ENCODE measurements at regions not wholly inside any gene's neighbourhood (a gene's known extent, or its start where the extent isn't known, plus 50 kb on each side); places are given as distances from the start of the nearest gene placed in this dataset.

DNA sequence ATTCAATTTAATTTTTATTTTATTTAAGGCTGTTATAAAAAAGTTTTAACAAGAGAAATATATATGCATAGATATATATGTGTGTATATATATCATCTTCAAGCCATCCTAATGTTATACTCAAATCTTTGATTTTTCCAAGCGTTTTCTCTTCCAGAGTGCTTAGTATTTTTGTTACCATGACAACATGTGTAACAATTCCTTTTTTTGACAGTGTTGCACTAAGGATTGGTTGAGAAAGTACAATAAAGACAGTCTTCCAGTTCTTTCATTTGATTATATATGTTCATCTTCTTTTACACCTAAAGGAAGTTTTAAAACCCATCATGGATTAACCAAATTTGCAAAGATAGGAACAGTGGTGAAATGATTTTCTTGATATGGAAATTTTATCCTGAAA, 171.7 kb downstream of the KLF6 start:
- Histone ChIP-seq H3K4me3 (no peak overlapping the region), H3K27me3 (no peaks in the 10 kb centered on the region), H3K27ac (no peak overlapping the region), H3K4me1 (no peaks in the 10 kb centered on the region), H3K9me3 (no peaks in the 10 kb centered on the region), H3K36me3 (ENCODE audit: low read depth, missing control alignments) (no peaks in the 10 kb centered on the region)
- TF ChIP-seq, protein P1, sequence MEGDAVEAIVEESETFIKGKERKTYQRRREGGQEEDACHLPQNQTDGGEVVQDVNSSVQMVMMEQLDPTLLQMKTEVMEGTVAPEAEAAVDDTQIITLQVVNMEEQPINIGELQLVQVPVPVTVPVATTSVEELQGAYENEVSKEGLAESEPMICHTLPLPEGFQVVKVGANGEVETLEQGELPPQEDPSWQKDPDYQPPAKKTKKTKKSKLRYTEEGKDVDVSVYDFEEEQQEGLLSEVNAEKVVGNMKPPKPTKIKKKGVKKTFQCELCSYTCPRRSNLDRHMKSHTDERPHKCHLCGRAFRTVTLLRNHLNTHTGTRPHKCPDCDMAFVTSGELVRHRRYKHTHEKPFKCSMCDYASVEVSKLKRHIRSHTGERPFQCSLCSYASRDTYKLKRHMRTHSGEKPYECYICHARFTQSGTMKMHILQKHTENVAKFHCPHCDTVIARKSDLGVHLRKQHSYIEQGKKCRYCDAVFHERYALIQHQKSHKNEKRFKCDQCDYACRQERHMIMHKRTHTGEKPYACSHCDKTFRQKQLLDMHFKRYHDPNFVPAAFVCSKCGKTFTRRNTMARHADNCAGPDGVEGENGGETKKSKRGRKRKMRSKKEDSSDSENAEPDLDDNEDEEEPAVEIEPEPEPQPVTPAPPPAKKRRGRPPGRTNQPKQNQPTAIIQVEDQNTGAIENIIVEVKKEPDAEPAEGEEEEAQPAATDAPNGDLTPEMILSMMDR (IDR thresholded peaks at IDR 0.05) = no peak
- TF ChIP-seq POLR2A (IDR thresholded peaks at IDR 0.05) = no peak
- 50 to 66% methylated on average over 1 of the region's 1 CpG for WGBS, 2 donors
- no peak for DNase-seq
- intact Hi-C loops (cut with DNase I; ENCODE audit: low total_unique reads) = no loop called here

DNA sequence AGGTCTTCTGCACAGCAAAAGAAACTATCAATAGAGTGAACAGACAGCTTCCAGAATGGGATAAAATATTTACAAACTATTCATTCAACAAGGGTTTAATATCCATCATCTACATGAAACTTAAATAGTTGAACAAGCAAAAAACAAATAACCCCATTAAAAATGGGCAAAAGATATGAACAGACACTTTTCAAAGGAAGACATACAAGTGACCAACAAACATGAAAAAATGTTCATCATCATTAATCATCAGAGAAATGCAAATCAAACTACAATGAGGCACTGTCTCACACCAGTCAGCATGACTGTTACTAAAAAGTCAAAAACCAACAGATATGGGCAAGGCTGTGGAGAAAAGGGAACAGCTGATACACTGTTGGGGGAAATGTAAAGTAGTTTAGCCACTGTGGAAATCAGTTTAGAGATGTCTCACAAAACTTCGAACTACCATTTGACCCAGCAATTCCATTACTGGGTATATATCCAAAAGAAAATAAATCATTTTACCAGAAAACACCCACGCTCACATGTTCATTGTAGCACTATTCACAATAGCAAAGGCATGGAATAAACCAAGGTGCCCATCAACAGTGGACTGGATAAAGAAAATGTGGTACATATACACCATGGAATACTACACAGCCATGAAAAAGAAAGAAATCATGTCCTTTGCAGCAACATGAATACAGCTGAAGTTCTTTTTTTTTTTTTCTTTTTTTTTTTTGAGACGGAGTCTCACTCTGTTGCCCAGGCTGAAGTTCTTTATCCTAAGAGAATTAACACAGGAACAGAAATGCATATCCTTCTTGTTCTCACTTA, 172.6 kb downstream of the KLF6 start:
- H3K4me3 ChIP-seq = no peak overlapping the region
- H3K27ac ChIP-seq = no peak overlapping the region
- H3K36me3 ChIP-seq (ENCODE audit: low read depth, missing control alignments) = no peaks in the 10 kb centered on the region
- DNase-seq = no peak
- no peak for TF ChIP-seq POLR2A (IDR thresholded peaks at IDR 0.05)
- TF ChIP-seq, protein P1 (IDR thresholded peaks at IDR 0.05) = no peak
- intact Hi-C loops (cut with DNase I; ENCODE audit: low total_unique reads) = no loop called here
- 96 to 100% methylated on average over 3 of the region's 3 CpGs for WGBS, 2 donors
- H3K9me3 ChIP-seq = no peaks in the 10 kb centered on the region
- H3K27me3 ChIP-seq = no peaks in the 10 kb centered on the region
- no peaks in the 10 kb centered on the region for H3K4me1 ChIP-seq

DNA sequence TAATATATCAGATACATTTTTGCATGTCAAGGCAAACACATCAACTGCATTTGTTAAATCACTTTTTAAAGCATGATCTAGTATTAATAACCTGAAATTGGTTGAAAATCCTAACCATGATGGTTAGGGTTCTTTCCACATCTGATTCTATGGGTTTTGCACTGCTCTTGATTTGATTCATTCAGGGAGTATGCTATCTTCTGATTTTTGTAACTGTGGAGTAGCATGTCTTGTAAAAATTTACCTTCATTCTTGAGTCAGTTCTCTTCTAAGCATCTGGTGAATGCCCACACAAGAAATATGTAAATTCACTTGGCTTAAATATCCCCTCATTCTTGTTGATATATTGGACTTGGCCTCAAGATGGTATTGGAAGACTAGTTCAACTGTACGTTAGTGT, 178.7 kb downstream of the KLF6 start:
- Histone ChIP-seq H3K4me1 (no peaks in the 10 kb centered on the region), H3K4me3 (no peak overlapping the region), H3K27me3 (no peaks in the 10 kb centered on the region), H3K36me3 (ENCODE audit: low read depth, missing control alignments) (no peaks in the 10 kb centered on the region), H3K9me3 (no peaks in the 10 kb centered on the region), H3K27ac (no peak overlapping the region)
- intact Hi-C loops (cut with DNase I; ENCODE audit: low total_unique reads) = no loop called here
- DNase-seq = no peak
- no peak for TF ChIP-seq POLR2A (IDR thresholded peaks at IDR 0.05)
- TF ChIP-seq, protein P1 (IDR thresholded peaks at IDR 0.05) = no peak
- WGBS, 2 donors = 84 to 96% methylated on average over 1 of the region's 1 CpG

DNA sequence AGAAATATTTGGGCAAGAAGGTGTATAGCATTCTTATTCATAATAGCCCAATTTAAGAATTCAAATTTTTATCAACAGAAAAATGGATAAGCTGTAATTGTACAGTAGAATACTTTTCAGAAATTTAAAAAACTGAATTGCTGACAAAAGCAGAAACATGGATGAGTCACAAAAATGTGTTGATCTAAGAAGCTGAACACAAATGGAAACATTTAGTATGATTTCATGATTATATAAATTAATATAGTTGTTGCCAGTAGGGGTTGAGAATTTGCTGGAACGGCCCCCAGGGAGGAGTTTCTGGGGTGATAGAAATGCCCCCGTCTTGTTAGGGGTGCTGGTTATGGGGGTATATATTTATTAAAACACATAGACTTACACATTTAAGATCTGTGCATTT, 179.1 kb downstream of the KLF6 start:
- no peaks in the 10 kb centered on the region for H3K9me3 ChIP-seq

More for the DNA sequence above, 179.1 kb downstream of the KLF6 start:
- 85 to 94% methylated on average over 2 of the region's 2 CpGs for WGBS, 2 donors
- no peak overlapping the region for H3K4me3 ChIP-seq
- no peak overlapping the region for H3K27ac ChIP-seq
- no peak for DNase-seq
- intact Hi-C loops (cut with DNase I; ENCODE audit: low total_unique reads) = no loop called here
- no peaks in the 10 kb centered on the region for H3K4me1 ChIP-seq
- no peaks in the 10 kb centered on the region for H3K27me3 ChIP-seq
- no peaks in the 10 kb centered on the region for H3K36me3 ChIP-seq (ENCODE audit: low read depth, missing control alignments)
- no peak for TF ChIP-seq POLR2A (IDR thresholded peaks at IDR 0.05)
- TF ChIP-seq, protein P1 (IDR thresholded peaks at IDR 0.05) = no peak
